ENCODE measurements at regions not wholly inside any gene's neighbourhood (a gene's known extent, or its start where the extent isn't known, plus 50 kb on each side); places are given as distances from the start of the nearest gene placed in this dataset.

DNA sequence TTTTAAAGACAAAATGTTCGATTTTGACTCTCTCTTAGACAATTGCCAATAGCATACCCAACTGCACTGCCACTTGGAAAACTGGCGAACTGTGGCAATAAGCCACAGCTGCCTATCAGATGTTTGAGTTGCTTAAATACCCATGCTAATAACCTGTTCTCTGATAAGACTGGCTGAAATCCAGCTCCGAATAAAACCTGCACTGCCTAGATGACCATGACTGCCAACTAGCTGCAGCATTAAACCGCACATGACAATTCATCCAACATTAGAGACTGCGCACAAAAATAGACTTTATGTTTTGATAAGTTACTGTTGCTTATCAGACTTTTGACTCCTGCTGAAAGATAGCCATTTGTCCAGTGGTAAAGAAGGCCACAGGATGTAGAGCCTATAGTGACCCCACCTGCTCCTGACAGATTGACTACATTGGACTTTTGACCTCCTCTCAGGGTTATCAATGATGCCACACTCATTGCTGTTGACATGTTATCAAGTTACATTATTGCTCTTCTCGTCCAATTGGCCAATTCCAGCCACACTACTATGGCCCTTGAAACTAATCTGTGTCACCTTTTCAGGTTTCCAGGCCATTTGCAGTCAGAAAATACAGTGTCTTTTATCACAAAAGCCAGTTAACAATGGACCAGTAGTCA is 299.0 kb downstream of the HGF start:
- DNase-seq, result no peak
- BruUV-seq (replicated peaks), result no TSS peak
- intact Hi-C loops (cut with micrococcal nuclease; ENCODE audit: unreplicated experiment), result loop anchor here (5.0 kb wide), 1 partner anchor 774 kb away; no protein-coding TSS in a partner anchor
- peaks cover 17% of the 10 kb centered on the region for H3K4me1 Mint-ChIP-seq (ENCODE audit: low read depth, unreplicated experiment)
- H3K27ac Mint-ChIP-seq (ENCODE audit: unreplicated experiment), result no peak overlapping the region
- CTCF ChIA-PET, result interaction anchor here (0.9 to 1.3 kb wide), 4 partner anchors 8 to 773 kb away, joined by 3 to 5 read pairs (median 4); no protein-coding TSS in a partner anchor
- no peaks in the 10 kb centered on the region for H3K9me3 Mint-ChIP-seq (ENCODE audit: low read depth, unreplicated experiment)
- no peaks in the 10 kb centered on the region for H3K36me3 Mint-ChIP-seq (ENCODE audit: insufficient read depth, unreplicated experiment)
- H3K4me3 Mint-ChIP-seq (ENCODE audit: low read depth, unreplicated experiment), result no peak overlapping the region
- TF ChIP-seq, protein P1, sequence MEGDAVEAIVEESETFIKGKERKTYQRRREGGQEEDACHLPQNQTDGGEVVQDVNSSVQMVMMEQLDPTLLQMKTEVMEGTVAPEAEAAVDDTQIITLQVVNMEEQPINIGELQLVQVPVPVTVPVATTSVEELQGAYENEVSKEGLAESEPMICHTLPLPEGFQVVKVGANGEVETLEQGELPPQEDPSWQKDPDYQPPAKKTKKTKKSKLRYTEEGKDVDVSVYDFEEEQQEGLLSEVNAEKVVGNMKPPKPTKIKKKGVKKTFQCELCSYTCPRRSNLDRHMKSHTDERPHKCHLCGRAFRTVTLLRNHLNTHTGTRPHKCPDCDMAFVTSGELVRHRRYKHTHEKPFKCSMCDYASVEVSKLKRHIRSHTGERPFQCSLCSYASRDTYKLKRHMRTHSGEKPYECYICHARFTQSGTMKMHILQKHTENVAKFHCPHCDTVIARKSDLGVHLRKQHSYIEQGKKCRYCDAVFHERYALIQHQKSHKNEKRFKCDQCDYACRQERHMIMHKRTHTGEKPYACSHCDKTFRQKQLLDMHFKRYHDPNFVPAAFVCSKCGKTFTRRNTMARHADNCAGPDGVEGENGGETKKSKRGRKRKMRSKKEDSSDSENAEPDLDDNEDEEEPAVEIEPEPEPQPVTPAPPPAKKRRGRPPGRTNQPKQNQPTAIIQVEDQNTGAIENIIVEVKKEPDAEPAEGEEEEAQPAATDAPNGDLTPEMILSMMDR (IDR thresholded peaks at IDR 0.05; ENCODE audit: unreplicated experiment), result no peak
- H3K27me3 Mint-ChIP-seq (ENCODE audit: unreplicated experiment), result no peaks in the 10 kb centered on the region

DNA sequence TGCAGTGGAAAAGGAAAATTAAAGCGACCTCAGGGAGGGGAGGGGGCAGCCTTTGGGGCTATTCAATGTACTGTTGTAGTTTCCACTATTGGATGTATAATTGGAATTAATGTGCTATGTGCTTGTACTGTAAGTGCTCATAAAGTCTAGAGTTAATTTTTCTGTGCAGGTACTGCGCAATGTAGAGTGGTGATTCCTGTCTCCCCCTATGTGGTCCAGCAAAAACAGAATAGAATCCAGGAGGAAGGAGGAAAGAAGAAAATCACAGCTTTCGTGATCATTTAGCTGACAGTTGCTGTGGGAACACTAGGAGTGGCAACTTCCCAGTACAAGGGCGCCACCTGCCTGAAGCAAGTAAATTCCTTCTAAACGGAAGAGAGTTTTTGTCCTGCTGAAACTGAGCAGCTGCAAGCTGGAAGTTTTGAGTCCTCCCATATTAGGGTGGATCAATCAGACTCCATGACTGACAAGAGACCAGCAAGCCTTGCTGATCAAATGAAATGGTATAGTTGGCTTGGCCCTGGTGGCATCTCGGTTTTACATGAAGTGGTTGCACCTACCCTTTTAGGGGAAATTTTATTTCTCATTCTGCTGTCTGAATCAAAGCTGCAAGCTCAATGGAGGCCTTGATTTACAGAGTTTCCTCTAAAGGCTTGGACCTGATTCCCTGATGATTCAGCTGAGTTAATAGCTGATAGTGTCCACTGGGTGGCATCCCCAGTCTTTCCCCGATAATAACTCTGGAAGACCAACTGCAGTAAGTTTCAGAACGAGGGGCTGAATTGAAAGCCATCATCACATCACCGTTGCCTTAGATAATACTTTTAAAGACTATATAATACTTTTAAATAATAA is 299.8 kb downstream of the HGF start:
- CTCF ChIA-PET, result interaction anchor here (0.6 to 1.3 kb wide), 7 partner anchors 9 to 995 kb away, joined by 3 to 12 read pairs (median 4); no protein-coding TSS in a partner anchor

DNA sequence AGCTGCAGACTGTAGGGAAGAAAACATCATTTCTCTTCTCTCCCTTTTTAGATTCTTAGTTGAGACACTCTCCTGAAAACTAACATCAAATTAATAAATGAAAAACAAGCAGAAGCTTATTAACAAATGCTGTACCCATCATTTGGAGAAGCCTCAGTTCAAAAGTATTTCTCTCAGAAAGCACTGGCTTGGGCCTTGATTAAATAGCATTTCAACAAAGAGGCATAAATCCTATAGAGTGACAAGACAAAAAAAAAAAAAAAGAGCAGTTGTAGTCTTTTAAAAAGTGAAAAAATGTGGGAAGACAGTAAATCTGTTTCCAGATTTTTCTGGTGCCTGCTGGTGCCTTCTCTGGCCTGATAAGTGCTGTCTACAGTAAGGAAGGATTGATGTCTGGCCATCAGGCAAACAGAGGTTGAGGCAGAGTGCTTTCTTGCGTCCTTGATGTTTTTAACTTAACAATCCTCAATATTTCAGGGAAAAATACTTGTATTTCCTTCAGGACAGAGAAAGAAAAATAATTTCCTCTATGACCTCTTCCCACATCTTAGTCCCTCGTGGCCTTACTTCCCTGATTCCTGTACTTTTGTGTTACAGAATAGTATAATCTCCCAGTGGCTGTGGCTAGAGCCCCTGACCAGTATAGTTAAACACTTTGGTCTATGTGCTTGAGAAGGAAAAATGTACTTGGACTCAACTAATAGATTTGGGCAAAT is 300.5 kb downstream of the HGF start:
- no peaks in the 10 kb centered on the region for H3K36me3 Mint-ChIP-seq (ENCODE audit: insufficient read depth, unreplicated experiment)
- no peak for DNase-seq
- TF ChIP-seq, protein P1 (IDR thresholded peaks at IDR 0.05; ENCODE audit: unreplicated experiment), result no peak
- no TSS peak for BruUV-seq (replicated peaks)
- intact Hi-C loops (cut with micrococcal nuclease; ENCODE audit: unreplicated experiment), result no loop called here
- H3K27me3 Mint-ChIP-seq (ENCODE audit: unreplicated experiment), result no peaks in the 10 kb centered on the region
- H3K4me3 Mint-ChIP-seq (ENCODE audit: low read depth, unreplicated experiment), result no peak overlapping the region
- peaks cover 17% of the 10 kb centered on the region for H3K4me1 Mint-ChIP-seq (ENCODE audit: low read depth, unreplicated experiment)
- peak overlapping the region; percentile 40 for H3K27ac Mint-ChIP-seq (ENCODE audit: unreplicated experiment)
- no peaks in the 10 kb centered on the region for H3K9me3 Mint-ChIP-seq (ENCODE audit: low read depth, unreplicated experiment)
- CTCF ChIA-PET, result interaction anchor here (0.6 to 1.3 kb wide), 5 partner anchors 9 to 772 kb away, joined by 4 to 7 read pairs (median 4); no protein-coding TSS in a partner anchor

More for the DNA sequence above, 299.8 kb downstream of the HGF start:
- Mint-ChIP-seq H3K9me3 (ENCODE audit: low read depth, unreplicated experiment) (no peaks in the 10 kb centered on the region), H3K27me3 (ENCODE audit: unreplicated experiment) (no peaks in the 10 kb centered on the region), H3K4me1 (ENCODE audit: low read depth, unreplicated experiment) (peaks cover 17% of the 10 kb centered on the region), H3K4me3 (ENCODE audit: low read depth, unreplicated experiment) (no peak overlapping the region), H3K27ac (ENCODE audit: unreplicated experiment) (no peak overlapping the region), H3K36me3 (ENCODE audit: insufficient read depth, unreplicated experiment) (no peaks in the 10 kb centered on the region)
- DNase-seq, result peak; percentile 66
- intact Hi-C loops (cut with micrococcal nuclease; ENCODE audit: unreplicated experiment), result loop anchor here (5.0 kb wide), 1 partner anchor 773 kb away; no protein-coding TSS in a partner anchor
- TF ChIP-seq, protein P1 (IDR thresholded peaks at IDR 0.05; ENCODE audit: unreplicated experiment), result peak; percentile 44
- no TSS peak for BruUV-seq (replicated peaks)

DNA sequence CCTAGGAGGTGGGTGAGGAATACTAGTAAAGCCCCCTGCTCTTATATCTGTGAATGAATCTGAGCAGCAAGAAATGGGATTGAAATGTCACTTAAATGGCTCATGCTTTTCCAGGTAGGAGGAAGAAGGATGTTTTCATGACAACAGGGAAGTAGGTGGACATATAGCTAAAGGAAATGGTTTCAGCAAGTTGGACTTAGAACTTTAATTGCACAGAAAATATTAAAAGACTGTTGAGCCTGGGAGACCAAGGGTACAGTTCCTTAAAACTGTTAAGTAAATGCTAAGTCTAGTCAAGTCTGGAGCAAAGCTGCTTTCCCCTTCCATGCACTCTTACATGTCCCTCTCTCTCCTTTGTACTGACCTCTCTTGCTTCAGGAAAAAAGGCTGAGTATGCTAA is 301.3 kb downstream of the HGF start:
- Mint-ChIP-seq H3K27me3 (ENCODE audit: unreplicated experiment) (no peaks in the 10 kb centered on the region), H3K9me3 (ENCODE audit: low read depth, unreplicated experiment) (no peaks in the 10 kb centered on the region), H3K4me1 (ENCODE audit: low read depth, unreplicated experiment) (peaks cover 17% of the 10 kb centered on the region), H3K27ac (ENCODE audit: unreplicated experiment) (peak overlapping the region; percentile 40), H3K36me3 (ENCODE audit: insufficient read depth, unreplicated experiment) (no peaks in the 10 kb centered on the region), H3K4me3 (ENCODE audit: low read depth, unreplicated experiment) (no peak overlapping the region)
- TF ChIP-seq, protein P1 (IDR thresholded peaks at IDR 0.05; ENCODE audit: unreplicated experiment), result no peak
- no peak for DNase-seq
- BruUV-seq (replicated peaks), result no TSS peak
- intact Hi-C loops (cut with micrococcal nuclease; ENCODE audit: unreplicated experiment), result no loop called here
- CTCF ChIA-PET, result interaction anchor here (0.6 kb wide), 1 partner anchor 628 kb away, joined by 7 read pairs; no protein-coding TSS in a partner anchor

Data from Calu3 (cell line).